B cell (primary cell): ENCODE measurements at regions not wholly inside any gene's neighbourhood (a gene's known extent, or its start where the extent isn't known, plus 50 kb on each side); places are given as distances from the start of the nearest gene placed in this dataset.

Experiments
- ATAC-seq: fragments of 200-7000 bp; cut with Tn5 transposase; one replicate; pipeline ENCODE4 v1.10.0; 2021; ENCODE audit warnings: low read depth, mild to moderate bottlenecking, moderate number of reproducible peaks, moderate library complexity
- CTCF ChIA-PET: fragments of 350-600 bp; sonication (Branson Sonifier 250); formaldehyde crosslinking; loops from one replicate; lab custom pipeline; 2021; ENCODE audit warnings: antibody characterized with exemption, inconsistent platforms; lab: Charles Lee
- POLR2A ChIA-PET: fragments of 350-600 bp; sonication (Branson Sonifier 250); formaldehyde crosslinking; loops from one replicate; lab custom pipeline; 2021; ENCODE audit warnings: antibody characterized with exemption; lab: Charles Lee
- DNase-seq: peaks from one replicate; pipeline ENCODE4 v3.0.0; 2013
- H2AFZ ChIP-seq: 2 replicates; pipeline ENCODE4 v1.6.1; 2012; ENCODE audit warnings: mild to moderate bottlenecking, low read depth, low read length; ENCODE audit not compliant: insufficient read depth, poor library complexity, severe bottlenecking
- H3K27ac ChIP-seq, 2 donors: 1 replicate in 1 of 2; 2 replicates in 1 of 2; pipeline ENCODE4 v1.5.1; 2012 to 2013; ENCODE audit warnings: low read length in 2 of 2, mild to moderate bottlenecking in 2 of 2, moderate library complexity in 1 of 2
- H3K27me3 ChIP-seq, 4 experiments: fragments of 200-600 bp in 1 of 4; sonication (generic) in 1 of 4; replicated peaks in 1 of 4; 1 replicate in 2 of 4; 2 replicates in 2 of 4; pipeline versions ENCODE4 v1.6.1 to v1.7.0; 2013 to 2016; ENCODE audit warnings: low read length in 3 of 4, mild to moderate bottlenecking in 2 of 4, mixed read lengths in 1 of 4, moderate library complexity in 1 of 4; ENCODE audit not compliant: insufficient read depth in 4 of 4, control insufficient read depth in 3 of 4; ENCODE audit errors: control extremely low read depth in 1 of 4
- H3K36me3 ChIP-seq, 2 experiments: replicated peaks in 1 of 2; 1 replicate in 1 of 2; 2 replicates in 1 of 2; pipeline versions ENCODE4 v1.6.1 to v1.7.1; 2013; ENCODE audit warnings: low read length in 1 of 2; ENCODE audit not compliant: insufficient read depth in 2 of 2, control insufficient read depth in 1 of 2; ENCODE audit errors: control extremely low read depth in 1 of 2, extremely low read depth in 1 of 2
- H3K4me1 ChIP-seq, 2 donors: fragments of 200-600 bp in 1 of 2; sonication (generic) in 1 of 2; 1 replicate in 1 of 2; 2 replicates in 1 of 2; pipeline versions ENCODE4 v1.5.1 to v1.6.1; 2013 to 2017; ENCODE audit warnings: low read length in 2 of 2; ENCODE audit not compliant: control insufficient read depth in 2 of 2, insufficient read depth in 2 of 2
- H3K4me2 ChIP-seq: replicated peaks from 2 replicates; pipeline ENCODE3; 2012; ENCODE audit warnings: mild to moderate bottlenecking, low read depth, low read length; ENCODE audit not compliant: poor library complexity, severe bottlenecking
- H3K4me3 ChIP-seq, 5 experiments: fragments of 200-600 bp in 1 of 5; sonication (generic) in 1 of 5; 1 replicate in 3 of 5; 2 replicates in 2 of 5; pipeline versions ENCODE4 v1.5.1 to v1.7.0; 2011 to 2016; ENCODE audit warnings: low read length in 4 of 5, mild to moderate bottlenecking in 4 of 5, low read depth in 2 of 5, control low read depth in 1 of 5, moderate library complexity in 1 of 5; ENCODE audit not compliant: insufficient read depth in 1 of 5; ENCODE audit errors: control extremely low read depth in 1 of 5, extremely low read depth in 1 of 5
- H3K79me2 ChIP-seq: fragments of 200-600 bp; sonication (generic); one replicate; pipeline ENCODE4 v1.6.0; 2016; ENCODE audit warnings: low read length; ENCODE audit not compliant: control insufficient read depth, insufficient read depth
- H3K9ac ChIP-seq: fragments of 200-600 bp; sonication (generic); 2 replicates; pipeline ENCODE4 v1.6.1; 2017; ENCODE audit warnings: mild to moderate bottlenecking, low read length, moderate library complexity
- H3K9me3 ChIP-seq, 3 donors: one replicate each; pipeline versions ENCODE4 v1.6.1 to v1.7.1; 2013; ENCODE audit warnings: low read length in 2 of 3; ENCODE audit not compliant: control insufficient read depth in 2 of 3, insufficient read depth in 1 of 3; ENCODE audit errors: control extremely low read depth in 1 of 3
- H4K20me1 ChIP-seq: 2 replicates; pipeline ENCODE4 v1.6.0; 2012; ENCODE audit warnings: mild to moderate bottlenecking, low read length; ENCODE audit not compliant: insufficient read depth, control insufficient read depth, poor library complexity, severe bottlenecking
- H3K27ac Mint-ChIP-seq: one replicate; pipeline ENCODE4 v1.8.0; 2021; ENCODE audit warnings: mixed read lengths
- H3K27me3 Mint-ChIP-seq: one replicate; pipeline ENCODE4 v1.8.0; 2021; ENCODE audit warnings: mixed read lengths
- H3K4me1 Mint-ChIP-seq: one replicate; pipeline ENCODE4 v1.8.0; 2021; ENCODE audit warnings: mixed read lengths
- H3K4me3 Mint-ChIP-seq: one replicate; pipeline ENCODE4 v1.8.0; 2021; ENCODE audit warnings: mixed read lengths
- H3K9me3 Mint-ChIP-seq: one replicate; pipeline ENCODE4 v1.8.0; 2022; ENCODE audit warnings: mixed read lengths; ENCODE audit not compliant: insufficient read depth
- EZH2 ChIP-seq: IDR thresholded peaks from 2 replicates; pipeline ENCODE4 v1.6.1; 2012; ENCODE audit warnings: borderline replicate concordance, low read depth, mild to moderate bottlenecking, moderate library complexity, low read length; ENCODE audit not compliant: insufficient read depth, poor library complexity, severe bottlenecking
- WGBS: methylation state at CpG from one replicate; pipeline ENCODE4 v1.1.5; 2013; ENCODE audit warnings: missing lambda C conversion rate; ENCODE audit not compliant: insufficient coverage; 5-methylcytosine and 5-hydroxymethylcytosine counted together
- intact Hi-C: fragments of 100-400 bp; cut with micrococcal nuclease; formaldehyde crosslinking; loops from one replicate; pipeline ENCODE4 v1.10.0; 2022
- TF ChIP-seq, protein P1 (sequence below): fragments of 200-600 bp; IDR thresholded peaks from one replicate; pipeline ENCODE4 v1.8.0; 2022; ENCODE audit warnings: antibody characterized with exemption, mild to moderate bottlenecking

GRCh38 chr7:10100572-10100971 is 873.1 kb upstream of the PHF14 start:
- no peaks in the 10 kb centered on the region for H4K20me1 ChIP-seq
- intact Hi-C loops, result no loop called here
- H3K79me2 ChIP-seq, result no peaks in the 10 kb centered on the region
- no CpG with 5 or more reads among the region's 2 CpGs for WGBS
- DNase-seq, result no peak
- no peaks in the 10 kb centered on the region for H3K27me3 ChIP-seq
- no peaks in the 10 kb centered on the region for H3K36me3 ChIP-seq
- no peak overlapping the region for H3K9ac ChIP-seq
- Mint-ChIP-seq H3K4me3 (no peak overlapping the region), H3K27ac (no peak overlapping the region), H3K27me3 (no peaks in the 10 kb centered on the region), H3K4me1 (no peaks in the 10 kb centered on the region), H3K9me3 (no peaks in the 10 kb centered on the region)
- CTCF ChIA-PET, result no interaction called here
- no peak overlapping the region for H3K4me2 ChIP-seq
- no peaks in the 10 kb centered on the region for H3K9me3 ChIP-seq
- ATAC-seq, result no peak
- H3K27ac ChIP-seq, result no peak overlapping the region
- no peak overlapping the region for H3K4me3 ChIP-seq
- no peak for TF ChIP-seq EZH2
- TF ChIP-seq, protein P1, sequence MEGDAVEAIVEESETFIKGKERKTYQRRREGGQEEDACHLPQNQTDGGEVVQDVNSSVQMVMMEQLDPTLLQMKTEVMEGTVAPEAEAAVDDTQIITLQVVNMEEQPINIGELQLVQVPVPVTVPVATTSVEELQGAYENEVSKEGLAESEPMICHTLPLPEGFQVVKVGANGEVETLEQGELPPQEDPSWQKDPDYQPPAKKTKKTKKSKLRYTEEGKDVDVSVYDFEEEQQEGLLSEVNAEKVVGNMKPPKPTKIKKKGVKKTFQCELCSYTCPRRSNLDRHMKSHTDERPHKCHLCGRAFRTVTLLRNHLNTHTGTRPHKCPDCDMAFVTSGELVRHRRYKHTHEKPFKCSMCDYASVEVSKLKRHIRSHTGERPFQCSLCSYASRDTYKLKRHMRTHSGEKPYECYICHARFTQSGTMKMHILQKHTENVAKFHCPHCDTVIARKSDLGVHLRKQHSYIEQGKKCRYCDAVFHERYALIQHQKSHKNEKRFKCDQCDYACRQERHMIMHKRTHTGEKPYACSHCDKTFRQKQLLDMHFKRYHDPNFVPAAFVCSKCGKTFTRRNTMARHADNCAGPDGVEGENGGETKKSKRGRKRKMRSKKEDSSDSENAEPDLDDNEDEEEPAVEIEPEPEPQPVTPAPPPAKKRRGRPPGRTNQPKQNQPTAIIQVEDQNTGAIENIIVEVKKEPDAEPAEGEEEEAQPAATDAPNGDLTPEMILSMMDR, result no peak
- no peaks in the 10 kb centered on the region for H3K4me1 ChIP-seq
- POLR2A ChIA-PET, result no interaction called here
- H2AFZ ChIP-seq, result no peak overlapping the region

- Histone ChIP-seq H3K9me3 (no peaks in the 10 kb centered on the region), H3K4me2 (no peak overlapping the region), H3K36me3 (no peaks in the 10 kb centered on the region), H2AFZ (no peak overlapping the region), H4K20me1 (no peaks in the 10 kb centered on the region), H3K27me3 (no peaks in the 10 kb centered on the region), H3K27ac (no peak overlapping the region), H3K79me2 (no peaks in the 10 kb centered on the region), H3K9ac (no peak overlapping the region), H3K4me1 (no peaks in the 10 kb centered on the region), H3K4me3 (no peak overlapping the region)
- no peak overlapping the region for H3K27ac Mint-ChIP-seq
- H3K9me3 Mint-ChIP-seq, result no peaks in the 10 kb centered on the region
- no peak for DNase-seq
- ChIA-PET CTCF (no interaction called here), POLR2A (no interaction called here)
- intact Hi-C loops, result no loop called here
- TF ChIP-seq, protein P1, result no peak
- WGBS, result 86% methylated on average over 2 of the region's 2 CpGs
- H3K4me3 Mint-ChIP-seq, result no peak overlapping the region
- H3K4me1 Mint-ChIP-seq, result no peaks in the 10 kb centered on the region
- H3K27me3 Mint-ChIP-seq, result no peaks in the 10 kb centered on the region
- no peak for ATAC-seq
Observed at GRCh38 chr7:10101351-10101750, 872.3 kb upstream of the PHF14 start.
